HG03521 (cell line): ENCODE measurements at regions not wholly inside any gene's neighbourhood (a gene's known extent, or its start where the extent isn't known, plus 50 kb on each side); places are given as distances from the start of the nearest gene placed in this dataset.
"Not testable (repeated sequence)": the region's sequence is repeated elsewhere in the genome, so short reads cannot be mapped to it uniquely, and the experiment has no call there.

Source experiments
- ATAC-seq: cut with Tn5 transposase; IDR thresholded peaks from one replicate; pipeline ENCODE4 v1.9.1; 2021; ENCODE audit warnings: mild to moderate bottlenecking, moderate library complexity; ENCODE audit not compliant: unreplicated experiment

DNA sequence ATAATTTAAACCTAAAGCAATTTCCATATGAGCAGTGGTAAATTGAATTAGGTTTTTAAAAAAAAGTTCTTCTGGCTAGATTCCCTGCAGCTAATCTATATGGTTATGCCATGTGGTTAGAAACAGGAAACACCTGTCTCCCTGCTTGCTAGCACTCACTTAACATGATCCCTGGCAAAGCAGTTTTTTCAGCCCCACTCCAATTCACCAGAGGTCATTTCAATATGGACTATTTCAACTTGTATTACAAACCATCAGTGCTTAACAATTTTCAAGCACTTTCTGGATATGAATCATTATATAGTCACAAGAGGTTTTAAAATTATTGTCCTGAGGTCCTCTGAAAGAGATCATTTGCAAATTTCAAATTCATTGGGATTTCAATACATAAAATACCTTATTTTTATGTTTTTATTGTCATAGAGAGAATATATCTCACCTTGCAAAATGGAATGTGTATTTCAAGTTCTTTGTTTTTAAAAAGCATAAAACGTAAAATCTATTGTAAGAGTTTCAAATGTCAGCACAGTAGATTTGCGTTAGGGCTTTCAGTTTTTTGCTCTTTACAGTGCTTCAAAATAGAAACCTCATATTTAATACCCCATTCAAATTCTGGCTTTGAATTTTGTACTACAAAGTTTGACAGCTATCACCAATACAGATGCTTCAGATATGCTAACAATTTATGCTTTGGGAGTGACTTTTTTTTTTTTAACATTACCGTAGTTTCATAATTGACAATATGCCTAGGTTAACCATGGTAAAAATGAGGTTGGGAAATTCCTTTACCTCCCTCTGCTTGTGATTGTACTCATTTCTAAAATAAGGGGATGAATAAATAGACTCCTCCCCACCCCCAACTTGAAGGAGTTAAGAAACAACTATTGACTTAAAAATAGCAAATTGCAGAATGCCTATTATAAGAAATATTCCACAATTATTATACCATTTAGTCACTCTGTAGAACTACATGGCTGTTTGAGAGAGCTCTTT, 117.5 kb upstream of the HGF start:
- ATAC-seq, result peak; percentile 52

DNA sequence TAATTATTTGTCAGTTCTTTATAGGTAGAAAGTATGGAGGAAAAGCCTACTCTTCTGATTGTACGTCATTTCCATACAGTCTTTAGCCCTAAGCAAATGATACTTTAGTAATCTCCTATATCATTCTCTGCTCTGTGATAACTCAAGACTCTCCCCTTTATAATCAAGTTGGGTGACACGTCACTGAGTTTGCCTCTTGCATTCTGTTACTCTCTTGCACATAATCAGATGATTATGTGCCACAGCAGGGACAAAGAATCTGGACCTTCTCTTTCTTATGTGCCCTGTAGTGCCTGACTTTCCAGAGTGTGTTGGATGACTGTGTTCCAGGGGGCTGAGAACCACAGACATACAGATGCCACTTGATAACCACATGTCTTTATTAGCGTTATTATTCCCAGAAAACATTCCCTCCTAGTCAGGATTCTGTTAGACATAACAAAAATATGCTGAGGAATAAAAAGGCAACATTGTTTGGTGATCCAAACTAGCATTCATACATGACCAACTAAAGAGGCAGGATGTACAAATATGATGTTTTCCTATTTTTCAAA, 116.4 kb upstream of the HGF start:
- ATAC-seq, result no peak

DNA sequence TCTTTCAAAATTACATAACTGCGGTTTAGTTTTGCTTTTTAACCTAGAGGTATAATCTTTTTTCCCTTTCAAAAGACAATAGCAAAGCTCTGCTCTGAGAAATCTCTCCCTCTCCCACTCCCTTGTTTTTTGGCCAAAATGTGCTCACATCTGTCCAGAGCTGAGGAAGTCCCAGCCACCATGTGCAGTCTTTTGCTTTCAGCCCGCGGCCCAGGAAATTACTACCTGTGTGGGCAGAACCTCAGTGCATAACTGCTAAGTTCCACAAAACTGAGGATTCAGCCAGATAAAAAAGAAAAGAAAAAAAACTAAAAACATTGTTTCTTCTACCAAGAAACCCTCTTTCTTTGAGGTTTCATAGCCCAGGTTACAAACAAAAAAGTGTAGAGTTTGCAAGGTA, 115.0 kb upstream of the HGF start:
- ATAC-seq, result no peak

DNA sequence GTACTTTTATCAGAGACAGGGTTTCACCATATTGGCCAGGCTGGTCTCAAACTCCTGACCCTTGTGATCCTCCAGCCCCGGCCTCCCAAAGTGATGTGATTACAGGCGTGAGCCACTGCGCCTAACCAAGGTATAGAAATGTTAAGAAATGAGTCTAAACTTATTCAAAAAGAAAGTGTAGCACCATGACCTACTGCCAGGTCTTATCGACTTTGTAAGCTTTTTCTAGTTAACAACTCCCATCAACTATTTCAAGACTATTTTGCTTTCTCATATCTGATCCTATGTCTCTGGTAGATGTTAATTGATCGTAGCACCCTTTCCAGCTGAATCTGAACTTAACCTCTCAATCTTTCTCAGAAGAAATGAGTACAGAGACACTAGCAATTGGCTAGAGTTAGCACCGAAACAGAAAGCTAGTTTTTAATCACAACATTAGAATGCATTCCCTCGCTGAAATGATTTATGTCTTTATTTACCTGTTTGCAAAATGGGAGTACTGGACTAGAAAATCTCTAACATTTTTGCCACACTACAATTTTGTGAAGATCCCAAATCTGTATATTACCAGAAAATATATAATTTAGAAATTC, 114.0 kb upstream of the HGF start:
- ATAC-seq, result no peak

DNA sequence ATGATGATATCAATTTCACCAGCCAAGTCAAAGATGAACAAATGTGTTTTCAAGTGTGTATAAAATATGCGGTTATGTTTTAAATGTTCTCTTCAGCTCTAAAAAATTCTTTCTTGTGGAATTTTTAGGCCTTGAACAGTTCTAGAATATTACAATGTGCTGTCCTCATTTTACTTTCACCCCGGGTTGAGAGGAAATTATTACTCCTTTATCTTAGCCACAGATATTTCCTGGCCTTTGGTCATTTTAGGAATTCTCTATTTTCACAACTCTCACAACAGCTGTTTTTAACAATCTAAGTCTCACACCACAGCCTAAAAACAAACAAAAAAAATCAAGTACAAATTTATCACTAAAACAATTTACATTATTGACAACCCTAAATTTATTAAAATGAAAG, 112.2 kb upstream of the HGF start:
- ATAC-seq, result no peak

DNA sequence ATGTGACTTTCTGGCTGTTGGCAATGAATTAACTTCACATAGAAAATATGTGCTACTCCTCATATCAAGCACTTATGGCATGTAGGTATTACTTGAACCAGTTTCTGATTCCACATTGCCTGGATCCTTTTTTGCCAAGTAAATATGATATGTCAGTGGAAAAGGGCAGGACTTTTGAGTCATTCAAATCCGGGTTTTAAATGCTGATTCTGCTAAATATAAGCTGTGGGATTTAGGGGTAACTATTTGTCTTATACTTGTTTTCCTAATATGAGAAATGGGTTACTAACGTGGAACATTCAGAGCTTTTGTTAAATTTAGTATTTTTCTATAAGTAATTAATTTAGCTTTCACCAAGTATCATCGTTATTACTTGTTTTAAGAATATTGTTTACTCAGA, 108.0 kb upstream of the HGF start:
- ATAC-seq, result no peak

DNA sequence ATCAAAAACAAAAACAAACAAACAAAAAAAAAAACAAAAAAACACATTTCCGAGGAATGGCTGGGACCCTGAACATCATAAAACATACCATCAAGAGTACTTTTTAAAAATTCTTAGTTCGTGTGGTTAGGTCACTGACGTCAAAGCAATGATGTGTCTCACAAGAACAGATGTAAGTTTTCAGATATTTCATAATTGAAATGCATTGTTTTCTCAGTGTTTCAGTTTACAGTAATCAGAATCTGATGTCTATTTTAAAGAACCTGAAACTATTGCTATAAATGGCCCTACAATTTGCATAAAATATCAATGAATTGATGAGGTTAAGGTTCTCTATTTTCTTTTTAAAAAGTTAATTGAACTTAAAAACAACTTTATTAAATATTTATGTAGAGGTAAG, 103.7 kb upstream of the HGF start:
- peak; percentile 60 for ATAC-seq

DNA sequence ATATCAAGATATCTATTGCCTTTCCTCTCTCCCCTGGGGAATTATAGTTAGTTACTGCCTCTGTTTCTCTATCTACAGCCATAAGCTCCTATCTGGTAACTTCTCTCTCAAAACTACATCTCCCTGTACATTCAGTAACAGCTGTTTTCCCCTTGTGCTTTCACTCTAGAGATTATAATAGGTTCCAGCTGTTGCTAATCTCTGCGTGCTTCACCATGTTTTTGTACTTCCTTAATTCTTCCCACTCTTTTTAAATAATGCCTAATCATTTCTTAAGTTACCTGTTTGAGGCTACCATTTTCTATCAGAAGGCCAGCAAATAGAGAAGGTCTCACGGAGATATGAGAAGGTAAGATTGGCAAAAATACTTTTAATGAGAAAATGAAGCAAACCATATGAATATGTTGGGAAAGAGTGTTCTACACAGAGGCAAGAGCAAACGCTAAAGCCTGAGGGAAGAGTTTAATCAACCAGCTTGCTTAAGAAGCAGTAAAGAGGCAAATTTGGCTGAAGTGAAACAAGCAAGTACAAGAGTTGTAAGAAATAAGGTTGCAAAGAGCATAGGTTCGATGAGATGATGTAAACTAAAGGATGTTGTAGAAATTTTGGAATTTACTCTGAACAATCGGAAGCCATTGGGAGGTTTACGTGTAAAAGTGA, 101.9 kb upstream of the HGF start:
- ATAC-seq, result no peak

DNA sequence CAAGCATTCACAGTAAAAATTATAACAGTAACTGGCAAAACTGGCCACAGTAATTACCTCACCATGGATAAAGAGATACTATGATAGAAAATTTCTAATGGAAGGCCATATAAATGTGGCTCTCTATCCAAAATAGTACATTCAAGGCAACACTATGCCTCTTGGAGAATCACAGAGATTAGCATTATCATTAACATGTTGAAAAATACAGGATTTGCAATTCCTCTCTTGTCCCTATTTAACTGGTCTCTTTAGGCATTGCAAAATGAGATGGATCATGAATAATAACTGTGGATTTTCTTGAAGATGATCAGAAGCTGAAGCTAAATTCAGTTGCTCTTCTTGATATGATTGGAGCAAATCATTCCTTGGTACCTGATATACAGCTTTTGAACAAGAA, 100.8 kb upstream of the HGF start:
- no peak for ATAC-seq

DNA sequence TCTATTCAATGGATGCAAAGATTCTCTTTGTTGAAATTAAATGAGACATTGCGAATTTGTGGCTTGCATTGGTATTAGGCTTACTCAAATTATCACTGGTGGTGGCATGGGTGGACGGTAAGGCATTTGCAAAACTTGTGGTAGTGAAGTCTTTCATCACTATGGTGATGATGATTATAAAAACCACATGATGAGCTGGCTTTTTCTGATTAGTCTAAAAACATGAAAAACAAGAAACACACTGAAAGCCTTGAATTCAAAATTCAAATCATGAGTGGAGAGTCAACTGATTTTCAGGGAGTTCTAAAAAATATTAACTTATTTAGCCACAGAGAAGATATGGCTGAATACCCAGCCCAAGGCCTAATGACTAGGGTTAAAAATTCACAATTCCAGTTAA, 99.8 kb upstream of the HGF start:
- ATAC-seq, result no peak

DNA sequence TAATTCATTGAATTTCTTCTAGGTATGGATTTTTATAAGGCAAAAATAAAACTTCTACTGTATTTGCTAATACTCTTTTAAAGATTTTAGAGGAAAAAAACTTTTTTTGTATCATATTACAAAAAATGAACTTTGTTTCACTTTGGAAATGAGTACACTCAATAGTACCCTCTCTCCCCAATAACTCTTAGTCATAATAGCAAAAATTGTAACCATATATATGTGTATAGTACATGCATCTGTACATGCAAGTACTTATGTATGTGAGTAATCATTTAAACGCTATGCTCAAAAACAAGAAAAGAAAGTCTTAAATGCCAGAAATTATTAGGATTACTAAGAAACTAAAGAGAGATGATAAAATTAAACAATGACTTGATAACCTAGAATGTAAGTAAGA, 95.9 kb upstream of the HGF start:
- no peak for ATAC-seq

DNA sequence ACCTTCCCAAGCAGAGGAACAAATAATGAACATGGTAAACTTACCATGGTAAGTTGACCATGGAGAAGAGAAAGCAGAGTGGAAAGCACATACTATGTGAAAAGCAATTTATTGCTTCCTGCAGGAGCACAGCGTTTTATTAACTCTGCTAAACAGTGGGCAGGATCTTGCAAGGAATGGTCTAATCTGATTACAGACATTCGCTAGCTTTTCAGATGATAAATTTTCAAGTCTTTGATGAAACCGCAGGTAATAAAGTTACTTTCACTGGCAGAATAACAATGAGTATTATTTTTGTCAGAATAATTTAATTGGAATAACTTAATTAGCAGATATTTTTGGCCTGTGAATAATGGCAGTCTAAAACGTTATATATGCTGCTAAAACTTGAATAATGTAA, 89.6 kb upstream of the HGF start:
- ATAC-seq, result no peak

DNA sequence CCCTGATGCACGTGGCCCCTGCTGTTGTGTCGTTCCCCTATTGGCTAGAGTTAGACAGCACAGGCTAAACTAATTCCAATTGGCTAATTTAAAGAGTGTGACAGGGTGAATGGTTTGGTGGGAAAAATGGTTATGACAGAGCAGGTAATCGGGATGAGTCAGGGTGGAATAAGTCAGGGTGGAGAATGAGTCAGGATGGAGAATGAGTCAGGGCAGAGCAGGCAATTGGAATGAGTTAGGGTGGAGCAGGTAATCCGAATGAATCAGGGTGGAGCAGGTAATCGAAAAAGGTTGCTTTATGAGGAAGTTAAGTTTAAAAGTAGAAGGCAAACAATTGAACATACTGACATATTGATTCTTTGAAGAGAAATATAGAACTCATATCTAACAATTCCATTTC, 89.0 kb upstream of the HGF start:
- ATAC-seq, result not testable (repeated sequence)

DNA sequence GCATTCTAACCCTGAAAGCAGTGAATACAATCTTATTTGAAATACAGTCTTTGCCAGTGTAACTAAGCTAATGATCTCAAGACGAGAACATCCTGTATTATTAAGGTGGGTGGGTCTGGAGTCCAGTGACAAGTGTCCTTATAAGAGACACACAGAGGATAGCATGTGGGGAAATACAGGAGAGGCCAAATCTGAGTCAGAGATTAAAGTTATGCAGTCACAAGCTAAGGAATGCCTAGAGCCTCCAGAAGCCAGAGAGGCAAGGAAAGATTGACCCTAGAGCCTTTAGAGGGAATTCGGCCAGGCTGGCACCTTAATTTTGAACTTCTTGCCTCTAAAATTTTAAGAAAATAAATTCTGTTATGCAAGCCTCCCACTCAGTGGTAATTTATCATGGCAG, 87.5 kb upstream of the HGF start:
- no peak for ATAC-seq

DNA sequence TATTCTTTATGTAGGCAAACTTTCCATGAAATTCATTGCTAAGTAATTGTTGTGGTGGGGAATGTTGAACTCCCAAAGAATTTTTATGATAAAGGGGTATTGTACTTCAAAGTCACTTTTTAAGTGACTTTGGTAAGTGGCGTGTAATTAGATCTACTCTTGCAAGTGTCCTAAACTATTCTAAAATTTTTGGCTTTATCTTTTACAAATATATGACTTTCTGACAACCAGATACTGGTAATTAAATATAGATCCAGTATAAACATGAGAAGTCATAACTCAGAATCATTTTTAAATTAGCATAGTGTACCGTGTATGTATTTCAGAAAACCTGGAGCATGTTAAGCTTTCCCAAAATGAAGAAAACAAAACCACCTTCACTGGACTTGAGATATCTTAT, 84.7 kb upstream of the HGF start:
- no peak for ATAC-seq

DNA sequence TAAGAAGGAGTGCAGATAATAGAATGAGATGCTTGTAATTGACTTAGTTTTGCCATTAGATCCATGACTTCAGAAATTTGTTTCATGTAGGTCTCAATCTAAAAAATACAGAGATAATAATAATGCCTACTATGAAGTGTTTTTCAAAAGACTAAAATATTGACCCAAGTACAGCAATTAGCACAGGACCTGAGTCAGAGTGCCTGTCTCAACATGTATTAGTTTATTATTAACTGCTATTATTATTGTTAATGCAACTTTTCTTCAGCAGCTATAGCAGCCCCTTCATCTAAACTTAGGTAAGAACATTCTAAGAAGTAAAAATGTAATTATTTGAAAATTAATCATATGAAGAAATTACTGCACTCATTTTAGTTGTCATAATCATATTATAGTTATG, 82.9 kb upstream of the HGF start:
- no peak for ATAC-seq

DNA sequence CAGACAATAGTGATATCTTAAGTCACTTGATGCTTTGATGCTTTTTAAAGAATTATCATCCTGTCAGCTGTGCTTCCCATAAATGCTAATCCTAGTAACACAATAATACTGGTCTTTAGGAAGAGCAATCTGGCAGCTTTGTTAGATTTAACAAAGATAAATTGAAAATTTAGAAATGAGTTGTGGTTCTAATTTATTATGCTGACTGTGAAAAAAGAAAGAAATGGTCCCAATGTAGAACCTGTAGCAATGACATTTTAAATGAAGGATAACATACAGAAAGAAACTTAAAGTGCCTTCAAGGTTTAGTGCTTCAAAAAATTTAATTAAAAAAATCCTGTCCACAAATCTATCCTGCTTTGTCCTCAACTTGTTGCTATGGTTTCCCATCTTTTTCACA, 81.6 kb upstream of the HGF start:
- ATAC-seq, result no peak

DNA sequence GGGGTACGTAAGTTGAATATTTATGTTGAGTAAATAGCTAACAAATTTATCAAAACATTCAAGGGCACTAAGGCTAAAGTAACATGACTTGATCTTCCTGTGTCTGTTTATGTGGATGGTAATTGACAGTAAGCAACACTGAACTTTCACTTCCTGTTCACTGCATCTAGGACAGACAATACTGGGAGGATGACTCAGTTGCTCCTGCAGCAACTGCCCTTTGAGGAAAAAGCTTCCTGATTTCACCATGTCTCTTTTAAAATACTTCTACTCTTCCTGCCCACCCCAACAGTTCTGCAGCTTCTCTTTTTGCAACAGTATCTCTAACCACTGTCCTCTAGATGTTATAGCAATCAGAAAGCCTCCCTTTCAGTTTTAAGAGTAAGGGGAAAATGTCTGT, 76.6 kb upstream of the HGF start:
- ATAC-seq, result peak; percentile 60

DNA sequence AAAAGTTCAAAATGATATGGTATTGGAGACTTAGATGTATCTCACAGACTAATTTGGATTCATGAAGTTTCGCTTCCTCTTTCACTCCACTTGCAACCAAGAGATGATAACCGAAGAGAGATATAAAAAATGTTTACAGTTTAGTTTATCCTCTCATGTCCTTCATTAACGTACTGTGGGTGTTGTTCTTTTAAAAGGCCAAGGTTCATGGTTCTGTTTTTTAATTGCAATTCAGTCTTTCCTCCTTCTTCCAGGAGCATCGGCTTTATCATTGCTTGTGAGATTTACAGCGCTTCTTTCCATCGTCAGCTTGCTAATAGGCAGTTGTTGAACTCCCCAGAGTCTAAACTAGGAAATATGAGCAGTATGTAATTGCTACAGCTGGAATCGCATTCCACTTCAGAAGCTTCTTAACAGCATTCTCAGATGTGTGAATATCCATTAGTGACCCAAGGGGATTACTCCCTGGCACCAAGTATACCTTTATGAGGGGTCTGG, 75.9 kb upstream of the HGF start:
- peak; percentile 91 for ATAC-seq

DNA sequence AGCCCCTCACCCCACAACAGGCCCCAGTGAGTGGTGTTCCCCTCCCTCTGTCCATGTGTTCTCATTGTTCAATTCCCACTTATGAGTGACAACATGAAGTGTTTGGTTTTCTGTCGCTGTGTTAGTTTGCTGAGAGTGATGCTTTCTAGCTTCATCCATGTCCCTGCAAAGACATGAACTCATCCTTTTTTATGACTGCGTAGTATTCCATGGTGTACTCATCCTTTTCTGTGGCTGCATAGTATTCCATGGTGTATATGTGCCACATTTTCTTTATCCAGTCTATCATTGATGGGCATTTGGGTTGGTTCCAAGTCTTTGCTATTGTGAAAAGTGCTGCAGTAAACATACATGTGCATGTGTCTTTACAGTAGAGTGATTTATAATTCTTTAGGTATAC, 73.8 kb upstream of the HGF start:
- not testable (repeated sequence) for ATAC-seq

DNA sequence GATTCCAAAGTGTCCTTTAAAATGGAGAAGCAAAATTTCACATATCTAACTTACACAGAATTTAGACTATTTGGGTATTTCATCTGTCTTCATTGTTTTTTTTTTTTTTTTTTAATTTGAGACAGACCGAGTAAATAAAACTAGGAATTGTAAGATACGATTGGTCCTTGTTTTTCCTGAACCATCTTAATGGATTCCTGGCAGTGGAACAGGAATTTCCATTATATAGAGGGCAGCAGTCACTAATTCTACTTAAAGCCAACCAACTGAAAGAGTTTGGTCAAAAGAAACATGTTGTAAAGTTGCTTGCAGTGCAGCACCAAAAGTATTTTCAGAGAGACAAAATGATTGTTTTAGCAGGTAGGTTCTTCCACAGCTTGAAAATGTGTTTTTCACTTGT, 72.5 kb upstream of the HGF start:
- no peak for ATAC-seq
